ENCODE measurements at regions not wholly inside any gene's neighbourhood (a gene's known extent, or its start where the extent isn't known, plus 50 kb on each side); places are given as distances from the start of the nearest gene placed in this dataset.

- Histone ChIP-seq H3K27me3 (ENCODE audit: control insufficient read depth, insufficient read depth, low read length) (no peaks in the 10 kb centered on the region), H3K27ac (ENCODE audit: insufficient read depth, low read length, poor library complexity, severe bottlenecking) (no peak overlapping the region), H3K36me3 (ENCODE audit: control insufficient read depth, insufficient read depth, low read length) (no peaks in the 10 kb centered on the region), H3K9me3 (ENCODE audit: control insufficient read depth in 2 of 2, low read length in 2 of 2) (no peaks in the 10 kb centered on the region), H3K4me1 (ENCODE audit: control insufficient read depth, insufficient read depth, low read length, poor library complexity, severe bottlenecking) (no peaks in the 10 kb centered on the region), H3K4me3 (ENCODE audit: low read depth, low read length) (no peak overlapping the region)
- no peaks in the 10 kb centered on the region for H3K36me3 Mint-ChIP-seq
- no peak overlapping the region for H3K4me3 Mint-ChIP-seq
- H3K4me1 Mint-ChIP-seq = no peaks in the 10 kb centered on the region
- DNase-seq = no peak
- no peak for ATAC-seq (ENCODE audit: low read depth in 2 of 2)
- H3K27ac Mint-ChIP-seq = no peak overlapping the region
- peaks cover 0 to 2% (median 0%) of the 10 kb centered on the region in 7 donors for H3K9me3 Mint-ChIP-seq
- H3K27me3 Mint-ChIP-seq = no peaks in the 10 kb centered on the region
Measured at GRCh38 chr10:44326474-44327030, 58.3 kb downstream of the CXCL12 start.

- Histone ChIP-seq H3K27ac (ENCODE audit: insufficient read depth, low read length, poor library complexity, severe bottlenecking) (no peak overlapping the region), H3K4me3 (ENCODE audit: low read depth, low read length) (no peak overlapping the region), H3K4me1 (ENCODE audit: control insufficient read depth, insufficient read depth, low read length, poor library complexity, severe bottlenecking) (no peaks in the 10 kb centered on the region), H3K27me3 (ENCODE audit: control insufficient read depth, insufficient read depth, low read length) (no peaks in the 10 kb centered on the region), H3K9me3 (ENCODE audit: control insufficient read depth in 2 of 2, low read length in 2 of 2) (no peaks in the 10 kb centered on the region), H3K36me3 (ENCODE audit: control insufficient read depth, insufficient read depth, low read length) (no peaks in the 10 kb centered on the region)
- Mint-ChIP-seq H3K4me3 (no peak overlapping the region), H3K27me3 (no peaks in the 10 kb centered on the region), H3K9me3 (peaks cover 0 to 2% (median 0%) of the 10 kb centered on the region in 7 donors), H3K27ac (no peak overlapping the region), H3K36me3 (no peaks in the 10 kb centered on the region), H3K4me1 (no peaks in the 10 kb centered on the region)
- DNase-seq (no peak), ATAC-seq (ENCODE audit: low read depth in 2 of 2) (no peak)
Measured at GRCh38 chr10:44325596-44326307, 59.1 kb downstream of the CXCL12 start.

GRCh38 chr10:44325157-44325556, 59.7 kb downstream of the CXCL12 start:
- peaks cover 0 to 2% (median 0%) of the 10 kb centered on the region in 7 donors for H3K9me3 Mint-ChIP-seq
- H3K27ac Mint-ChIP-seq = no peak overlapping the region
- Histone ChIP-seq H3K4me1 (ENCODE audit: control insufficient read depth, insufficient read depth, low read length, poor library complexity, severe bottlenecking) (no peaks in the 10 kb centered on the region), H3K27me3 (ENCODE audit: control insufficient read depth, insufficient read depth, low read length) (no peaks in the 10 kb centered on the region), H3K27ac (ENCODE audit: insufficient read depth, low read length, poor library complexity, severe bottlenecking) (no peak overlapping the region), H3K4me3 (ENCODE audit: low read depth, low read length) (no peak overlapping the region), H3K36me3 (ENCODE audit: control insufficient read depth, insufficient read depth, low read length) (no peaks in the 10 kb centered on the region), H3K9me3 (ENCODE audit: control insufficient read depth in 2 of 2, low read length in 2 of 2) (no peaks in the 10 kb centered on the region)
- H3K27me3 Mint-ChIP-seq = no peaks in the 10 kb centered on the region
- ATAC-seq (ENCODE audit: low read depth in 2 of 2) (no peak), DNase-seq (no peak)
- H3K4me3 Mint-ChIP-seq = no peak overlapping the region
- H3K36me3 Mint-ChIP-seq = no peaks in the 10 kb centered on the region
- no peaks in the 10 kb centered on the region for H3K4me1 Mint-ChIP-seq

GRCh38 chr10:44323838-44324237, 61.1 kb downstream of the CXCL12 start:
- Histone ChIP-seq H3K27me3 (ENCODE audit: control insufficient read depth, insufficient read depth, low read length) (no peaks in the 10 kb centered on the region), H3K4me3 (ENCODE audit: low read depth, low read length) (no peak overlapping the region), H3K9me3 (ENCODE audit: control insufficient read depth in 2 of 2, low read length in 2 of 2) (no peaks in the 10 kb centered on the region), H3K4me1 (ENCODE audit: control insufficient read depth, insufficient read depth, low read length, poor library complexity, severe bottlenecking) (no peaks in the 10 kb centered on the region), H3K27ac (ENCODE audit: insufficient read depth, low read length, poor library complexity, severe bottlenecking) (no peak overlapping the region), H3K36me3 (ENCODE audit: control insufficient read depth, insufficient read depth, low read length) (no peaks in the 10 kb centered on the region)
- H3K27me3 Mint-ChIP-seq = no peaks in the 10 kb centered on the region
- peaks cover 0 to 2% (median 0%) of the 10 kb centered on the region in 7 donors for H3K9me3 Mint-ChIP-seq
- H3K4me3 Mint-ChIP-seq = no peak overlapping the region
- ATAC-seq (ENCODE audit: low read depth in 2 of 2) (no peak), DNase-seq (no peak)
- no peaks in the 10 kb centered on the region for H3K36me3 Mint-ChIP-seq
- no peaks in the 10 kb centered on the region for H3K4me1 Mint-ChIP-seq
- no peak overlapping the region for H3K27ac Mint-ChIP-seq

GRCh38 chr10:44322137-44322536, 62.8 kb downstream of the CXCL12 start:
- no peak overlapping the region for H3K27ac Mint-ChIP-seq
- ATAC-seq (ENCODE audit: low read depth in 2 of 2) (no peak), DNase-seq (no peak)

GRCh38 chr10:44320756-44321155, 64.1 kb downstream of the CXCL12 start:
- no peak overlapping the region for H3K27ac Mint-ChIP-seq
- Histone ChIP-seq H3K4me3 (ENCODE audit: low read depth, low read length) (no peak overlapping the region), H3K27ac (ENCODE audit: insufficient read depth, low read length, poor library complexity, severe bottlenecking) (no peak overlapping the region), H3K9me3 (ENCODE audit: control insufficient read depth in 2 of 2, low read length in 2 of 2) (no peaks in the 10 kb centered on the region), H3K4me1 (ENCODE audit: control insufficient read depth, insufficient read depth, low read length, poor library complexity, severe bottlenecking) (no peaks in the 10 kb centered on the region), H3K27me3 (ENCODE audit: control insufficient read depth, insufficient read depth, low read length) (no peaks in the 10 kb centered on the region), H3K36me3 (ENCODE audit: control insufficient read depth, insufficient read depth, low read length) (no peaks in the 10 kb centered on the region)
- no peaks in the 10 kb centered on the region for H3K4me1 Mint-ChIP-seq
- H3K36me3 Mint-ChIP-seq = no peaks in the 10 kb centered on the region
- peaks cover 0 to 2% (median 0%) of the 10 kb centered on the region in 7 donors for H3K9me3 Mint-ChIP-seq
- DNase-seq = no peak
- H3K27me3 Mint-ChIP-seq = no peaks in the 10 kb centered on the region
- no peak for ATAC-seq (ENCODE audit: low read depth in 2 of 2)
- no peak overlapping the region for H3K4me3 Mint-ChIP-seq

More at GRCh38 chr10:44322137-44322536, 62.8 kb downstream of the CXCL12 start:
- no peak overlapping the region for H3K4me3 Mint-ChIP-seq
- no peaks in the 10 kb centered on the region for H3K36me3 ChIP-seq (ENCODE audit: control insufficient read depth, insufficient read depth, low read length)
- no peaks in the 10 kb centered on the region for H3K36me3 Mint-ChIP-seq
- no peaks in the 10 kb centered on the region for H3K9me3 ChIP-seq (ENCODE audit: control insufficient read depth in 2 of 2, low read length in 2 of 2)
- H3K9me3 Mint-ChIP-seq = peaks cover 0 to 2% (median 0%) of the 10 kb centered on the region in 7 donors
- no peak overlapping the region for H3K4me3 ChIP-seq (ENCODE audit: low read depth, low read length)
- H3K4me1 Mint-ChIP-seq = no peaks in the 10 kb centered on the region
- no peaks in the 10 kb centered on the region for H3K27me3 Mint-ChIP-seq
- H3K27me3 ChIP-seq (ENCODE audit: control insufficient read depth, insufficient read depth, low read length) = no peaks in the 10 kb centered on the region
- no peaks in the 10 kb centered on the region for H3K4me1 ChIP-seq (ENCODE audit: control insufficient read depth, insufficient read depth, low read length, poor library complexity, severe bottlenecking)
- H3K27ac ChIP-seq (ENCODE audit: insufficient read depth, low read length, poor library complexity, severe bottlenecking) = no peak overlapping the region

GRCh38 chr10:44317856-44318255, 67.0 kb downstream of the CXCL12 start:
- no peak for DNase-seq
- H3K36me3 ChIP-seq (ENCODE audit: control insufficient read depth, insufficient read depth, low read length) = no peaks in the 10 kb centered on the region
- no peak overlapping the region for H3K27ac ChIP-seq (ENCODE audit: insufficient read depth, low read length, poor library complexity, severe bottlenecking)
- no peaks in the 10 kb centered on the region for H3K4me1 ChIP-seq (ENCODE audit: control insufficient read depth, insufficient read depth, low read length, poor library complexity, severe bottlenecking)
- Mint-ChIP-seq H3K9me3 (peaks cover 0 to 2% (median 0%) of the 10 kb centered on the region in 7 donors), H3K4me1 (no peaks in the 10 kb centered on the region), H3K27ac (no peak overlapping the region), H3K36me3 (no peaks in the 10 kb centered on the region), H3K4me3 (no peak overlapping the region), H3K27me3 (peaks cover 5% of the 10 kb centered on the region)
- H3K27me3 ChIP-seq (ENCODE audit: control insufficient read depth, insufficient read depth, low read length) = no peaks in the 10 kb centered on the region
- no peak overlapping the region for H3K4me3 ChIP-seq (ENCODE audit: low read depth, low read length)
- no peaks in the 10 kb centered on the region for H3K9me3 ChIP-seq (ENCODE audit: control insufficient read depth in 2 of 2, low read length in 2 of 2)
- no peak for ATAC-seq (ENCODE audit: low read depth in 2 of 2)

- Mint-ChIP-seq H3K27me3 (peaks cover 5% of the 10 kb centered on the region), H3K36me3 (no peaks in the 10 kb centered on the region), H3K4me1 (peaks cover 0 to 1% (median 0%) of the 10 kb centered on the region in 4 donors), H3K4me3 (no peak overlapping the region), H3K27ac (no peak overlapping the region), H3K9me3 (peaks cover 0 to 2% (median 0%) of the 10 kb centered on the region in 7 donors)
- no peak for ATAC-seq (ENCODE audit: low read depth in 2 of 2)
- Histone ChIP-seq H3K9me3 (ENCODE audit: control insufficient read depth in 2 of 2, low read length in 2 of 2) (no peaks in the 10 kb centered on the region), H3K36me3 (ENCODE audit: control insufficient read depth, insufficient read depth, low read length) (no peaks in the 10 kb centered on the region), H3K4me1 (ENCODE audit: control insufficient read depth, insufficient read depth, low read length, poor library complexity, severe bottlenecking) (no peaks in the 10 kb centered on the region), H3K27ac (ENCODE audit: insufficient read depth, low read length, poor library complexity, severe bottlenecking) (no peak overlapping the region), H3K4me3 (ENCODE audit: low read depth, low read length) (no peak overlapping the region), H3K27me3 (ENCODE audit: control insufficient read depth, insufficient read depth, low read length) (no peaks in the 10 kb centered on the region)
- no peak for DNase-seq
Measured at GRCh38 chr10:44316922-44317215, 68.0 kb downstream of the CXCL12 start.
